ENCODE measurements at regions not wholly inside any gene's neighbourhood (a gene's known extent, or its start where the extent isn't known, plus 50 kb on each side); places are given as distances from the start of the nearest gene placed in this dataset.

GRCh38 chr12:128170181-128170580 lies 96.8 kb upstream of the TMEM132C start:
- TF ChIP-seq POLR2A (IDR thresholded peaks at IDR 0.05) = no peak
- TF ChIP-seq CTCF (IDR thresholded peaks at IDR 0.05) = no peak

Data from heart left ventricle (tissue), 13 donors.